NAMALWA (cell line): ENCODE measurements at regions not wholly inside any gene's neighbourhood (a gene's known extent, or its start where the extent isn't known, plus 50 kb on each side); places are given as distances from the start of the nearest gene placed in this dataset.

Experiments
- DNase-seq: peaks from one replicate; pipeline ENCODE4 v3.0.0-alpha.2; 2015; ENCODE audit warnings: low spot score

DNA sequence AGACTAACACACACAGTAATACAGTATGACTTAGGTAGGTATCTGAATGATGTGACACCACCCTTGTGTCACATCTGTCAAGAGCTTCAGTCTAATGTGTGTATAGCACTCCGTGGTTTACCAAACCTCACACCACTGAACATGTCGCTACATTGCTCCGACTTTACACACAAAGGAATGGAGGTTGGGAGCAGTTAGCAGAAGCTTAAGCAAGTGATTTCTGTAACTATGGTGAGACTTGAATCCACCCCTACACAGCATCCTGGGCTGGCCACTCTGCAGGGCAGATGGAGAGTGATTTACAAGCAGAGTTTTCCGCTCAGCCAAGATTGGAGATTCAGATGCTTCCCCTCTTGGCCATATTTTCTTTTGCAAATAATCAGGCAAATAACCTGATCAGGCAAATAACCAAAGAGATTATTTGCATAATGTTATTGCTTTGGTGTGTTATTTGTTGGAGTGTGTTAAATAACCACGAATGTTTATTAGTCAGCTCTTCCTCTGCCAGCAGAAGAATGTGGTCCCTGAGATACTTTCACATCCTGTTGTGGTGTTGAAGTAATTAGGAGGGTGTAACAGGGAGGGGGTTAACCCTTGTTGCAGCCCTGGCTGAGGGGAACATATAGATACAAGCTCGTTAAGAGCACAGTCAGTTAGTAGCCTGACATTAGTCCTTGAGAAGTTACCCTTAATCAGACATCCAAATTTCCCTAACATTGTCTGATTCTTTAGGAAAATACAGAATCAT, 92.8 kb downstream of the SNX18 start:
- DNase-seq: peak; percentile 84

DNA sequence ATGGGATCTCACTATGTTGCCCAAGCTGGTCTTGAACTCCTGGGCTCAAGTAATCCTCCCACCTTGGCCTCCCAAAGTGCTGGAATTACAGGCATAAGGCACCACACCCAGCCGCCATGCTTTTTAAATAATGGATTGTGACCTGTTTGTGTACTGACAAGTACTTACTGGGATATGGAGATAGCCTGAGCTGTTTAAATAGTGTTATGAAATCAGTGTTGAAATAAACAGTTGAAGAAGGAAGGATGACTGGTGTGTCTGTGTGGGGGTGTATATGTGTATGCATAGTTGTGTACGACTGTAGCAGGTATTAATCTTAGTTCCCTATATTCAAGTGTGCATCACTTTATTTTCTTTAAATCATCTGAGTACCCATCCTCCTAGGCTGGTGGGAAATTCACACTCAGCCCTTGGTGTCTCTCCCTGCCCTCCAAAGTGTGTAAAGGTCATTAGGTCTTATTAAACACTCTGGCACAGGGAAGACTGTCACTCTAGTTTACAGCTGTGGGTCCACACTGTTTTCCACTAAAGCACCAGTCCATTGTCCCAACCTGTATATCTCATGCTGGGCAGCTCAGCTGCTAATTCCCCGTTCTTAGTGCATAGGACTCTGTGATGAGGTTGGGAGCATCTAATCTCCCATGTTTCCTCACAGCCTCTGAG, 91.0 kb downstream of the SNX18 start:
- DNase-seq: no peak

DNA sequence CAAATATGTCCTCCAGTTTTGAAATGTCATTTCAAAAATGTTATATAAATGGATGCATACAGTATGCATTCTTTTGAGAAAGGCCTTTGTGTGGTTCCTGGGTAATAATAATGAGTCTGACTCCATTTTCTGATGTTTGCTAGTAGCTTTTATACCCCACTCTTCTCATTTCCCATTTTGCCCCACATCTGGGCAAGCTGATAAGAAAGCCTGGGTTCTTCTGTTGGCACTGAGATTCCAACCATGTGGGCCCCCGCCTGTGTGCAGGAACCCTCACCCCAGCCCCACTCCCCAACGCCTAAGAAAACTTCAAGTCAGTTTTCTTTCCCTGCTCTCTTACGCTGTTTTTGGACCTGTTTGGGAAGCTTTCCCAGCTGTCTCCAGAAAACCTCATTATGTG, 89.4 kb downstream of the SNX18 start:
- no peak for DNase-seq

DNA sequence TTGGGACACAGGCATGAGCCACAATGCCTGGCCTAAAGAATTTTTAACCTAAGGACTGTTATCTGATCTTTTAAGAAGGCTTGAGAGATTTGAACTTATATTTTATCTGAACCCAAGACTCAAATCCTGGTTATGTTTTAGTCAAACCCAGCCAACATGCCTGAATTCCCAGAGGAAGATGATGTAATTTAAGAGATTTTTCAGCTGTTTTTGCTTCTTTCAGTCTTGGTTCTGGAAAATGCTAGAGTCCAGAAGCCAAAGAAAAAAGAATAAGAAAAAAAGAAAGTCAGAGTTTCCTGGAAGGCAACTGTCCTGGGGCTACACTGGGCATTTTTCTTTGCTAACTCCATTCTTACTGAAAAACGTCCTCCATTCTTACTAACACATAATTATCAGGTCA, 85.8 kb downstream of the SNX18 start:
- no peak for DNase-seq

DNA sequence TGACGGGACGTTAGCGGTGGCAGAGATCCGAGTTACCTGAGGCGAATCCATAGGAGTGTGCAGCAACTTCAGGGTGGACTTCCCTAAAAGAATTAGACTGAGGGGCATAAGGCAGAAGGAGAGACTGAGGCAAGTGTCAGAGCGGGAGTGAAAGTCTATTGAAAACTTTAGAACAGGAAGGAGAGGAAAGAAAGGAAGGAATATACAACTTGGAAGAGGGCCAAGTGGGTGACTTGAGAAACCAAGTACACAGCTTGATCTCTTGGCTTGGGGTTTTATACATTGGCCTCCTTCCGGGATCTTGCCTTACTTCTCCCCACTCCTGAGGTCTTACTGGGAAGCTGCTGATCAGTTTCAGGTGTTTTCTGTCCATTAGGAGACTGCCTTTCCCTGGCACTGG, 84.9 kb downstream of the SNX18 start:
- no peak for DNase-seq

DNA sequence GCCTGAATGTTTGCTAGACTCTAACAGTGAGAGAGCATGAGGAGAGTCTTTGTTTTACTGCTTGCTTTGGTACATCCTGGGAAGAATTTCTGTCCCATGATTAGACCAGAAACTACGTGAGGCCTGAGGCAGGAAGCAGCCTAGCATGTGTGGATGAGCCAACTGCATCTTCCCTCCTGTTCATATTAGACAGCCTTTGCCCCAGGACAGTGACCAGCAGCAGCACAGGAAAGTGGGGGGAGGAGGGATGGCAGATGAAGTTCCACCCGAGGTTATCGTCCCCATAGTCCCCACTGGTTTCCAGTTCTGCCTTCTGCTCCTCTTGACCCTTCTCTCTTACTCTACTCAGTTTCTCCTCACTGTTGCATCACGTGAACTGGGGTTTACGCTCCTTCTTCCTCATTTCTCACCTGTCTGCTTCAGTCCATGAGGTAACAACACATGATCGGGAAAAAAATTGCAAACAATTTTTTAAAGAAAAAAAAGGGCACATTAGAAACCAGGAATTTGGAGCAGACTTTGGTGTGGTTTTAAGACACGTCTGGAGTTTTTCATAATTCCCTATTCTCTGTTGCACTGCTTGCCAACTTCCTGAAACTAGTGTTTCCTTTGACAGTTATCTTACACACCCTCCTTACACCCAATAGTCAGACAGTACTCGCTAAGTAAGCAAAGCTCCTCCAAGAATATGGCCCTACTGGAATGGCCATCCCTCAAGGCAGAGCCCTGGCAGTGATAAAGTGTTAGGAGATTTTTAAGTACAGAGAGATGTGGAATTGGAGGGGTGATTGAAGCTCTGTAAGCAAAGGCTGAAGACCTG, 84.1 kb downstream of the SNX18 start:
- no peak for DNase-seq
